ENCODE measurements at regions not wholly inside any gene's neighbourhood (a gene's known extent, or its start where the extent isn't known, plus 50 kb on each side); places are given as distances from the start of the nearest gene placed in this dataset.

- no peak overlapping the region for H3K4me3 ChIP-seq (replicated peaks; ENCODE audit: low read depth, low read length)
- TF ChIP-seq, protein P1, sequence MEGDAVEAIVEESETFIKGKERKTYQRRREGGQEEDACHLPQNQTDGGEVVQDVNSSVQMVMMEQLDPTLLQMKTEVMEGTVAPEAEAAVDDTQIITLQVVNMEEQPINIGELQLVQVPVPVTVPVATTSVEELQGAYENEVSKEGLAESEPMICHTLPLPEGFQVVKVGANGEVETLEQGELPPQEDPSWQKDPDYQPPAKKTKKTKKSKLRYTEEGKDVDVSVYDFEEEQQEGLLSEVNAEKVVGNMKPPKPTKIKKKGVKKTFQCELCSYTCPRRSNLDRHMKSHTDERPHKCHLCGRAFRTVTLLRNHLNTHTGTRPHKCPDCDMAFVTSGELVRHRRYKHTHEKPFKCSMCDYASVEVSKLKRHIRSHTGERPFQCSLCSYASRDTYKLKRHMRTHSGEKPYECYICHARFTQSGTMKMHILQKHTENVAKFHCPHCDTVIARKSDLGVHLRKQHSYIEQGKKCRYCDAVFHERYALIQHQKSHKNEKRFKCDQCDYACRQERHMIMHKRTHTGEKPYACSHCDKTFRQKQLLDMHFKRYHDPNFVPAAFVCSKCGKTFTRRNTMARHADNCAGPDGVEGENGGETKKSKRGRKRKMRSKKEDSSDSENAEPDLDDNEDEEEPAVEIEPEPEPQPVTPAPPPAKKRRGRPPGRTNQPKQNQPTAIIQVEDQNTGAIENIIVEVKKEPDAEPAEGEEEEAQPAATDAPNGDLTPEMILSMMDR (IDR thresholded peaks at IDR 0.05; ENCODE audit: low read depth, low read length, missing control alignments), result no peak
- no peak for DNase-seq (ENCODE audit: extremely low read depth, low read depth)
These were observed 163.1 kb upstream of the PTCH1 start for GRCh38 chr9:95679874-95680273.

DNA sequence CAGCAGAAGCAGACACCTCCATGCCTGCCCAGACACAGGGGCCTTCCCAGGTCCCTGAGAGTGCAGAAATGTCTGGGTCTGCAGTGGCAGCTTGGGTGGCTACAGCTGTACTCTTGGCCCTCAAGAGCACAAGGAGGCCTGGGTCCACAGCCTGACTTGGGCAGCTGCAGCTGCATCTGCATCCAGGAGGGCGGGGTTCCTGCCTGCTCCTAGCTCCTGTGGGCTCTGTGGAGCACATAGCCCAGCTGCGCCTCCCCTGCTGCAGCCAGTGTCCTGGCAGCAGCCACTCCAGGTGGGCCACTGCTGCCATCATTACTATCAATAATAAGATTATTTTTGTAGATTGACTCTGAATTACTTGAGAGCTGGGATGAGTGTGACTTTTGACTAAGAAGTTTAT is 162.0 kb upstream of the PTCH1 start:
- no peak for DNase-seq (ENCODE audit: extremely low read depth, low read depth)
- TF ChIP-seq, protein P1 (IDR thresholded peaks at IDR 0.05; ENCODE audit: low read depth, low read length, missing control alignments), result no peak
- no peak overlapping the region for H3K4me3 ChIP-seq (replicated peaks; ENCODE audit: low read depth, low read length)

DNA sequence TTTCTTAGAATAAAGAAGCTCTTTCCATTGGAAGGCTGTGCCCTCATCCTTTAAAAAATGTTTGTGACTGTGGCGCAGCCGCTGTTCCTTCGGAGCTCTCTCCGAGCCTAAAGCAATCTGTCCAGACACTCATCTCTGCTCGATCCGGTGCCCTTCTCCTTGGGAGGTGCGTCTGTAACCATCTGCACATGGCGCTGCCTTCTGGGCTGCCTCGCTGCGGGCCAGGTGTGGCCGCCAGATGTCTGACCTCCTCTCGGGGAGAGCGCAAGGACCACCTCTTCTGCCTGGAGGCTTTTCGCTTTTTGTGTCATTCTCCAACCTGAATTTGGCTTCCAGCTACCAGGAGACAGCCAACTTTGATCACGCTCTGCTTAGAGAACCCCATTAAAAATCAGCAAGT is 153.4 kb upstream of the PTCH1 start:
- no peak overlapping the region for H3K4me3 ChIP-seq (replicated peaks; ENCODE audit: low read depth, low read length)
- peak; percentile 16 for DNase-seq (ENCODE audit: extremely low read depth, low read depth)
- TF ChIP-seq, protein P1 (IDR thresholded peaks at IDR 0.05; ENCODE audit: low read depth, low read length, missing control alignments), result no peak

DNA sequence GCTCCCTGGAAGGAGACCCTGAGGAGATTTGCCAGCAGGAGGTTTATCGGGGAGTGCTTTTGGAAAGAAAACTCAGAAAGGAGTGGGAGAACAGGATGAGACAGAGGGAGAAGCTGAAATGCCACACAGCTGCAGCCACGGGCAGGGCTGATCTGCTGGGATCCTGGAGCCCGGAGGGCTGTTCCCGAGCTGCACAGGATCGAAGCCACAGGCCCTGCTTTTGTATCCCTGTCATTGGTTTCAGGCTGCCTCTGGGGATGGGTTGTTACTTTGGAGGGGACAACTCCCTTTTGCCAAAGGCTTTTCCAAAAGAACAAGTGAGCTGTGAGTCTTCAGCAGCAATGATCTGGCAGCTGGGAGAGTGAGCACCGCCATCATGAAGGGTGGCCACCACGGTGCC is 152.5 kb upstream of the PTCH1 start:
- TF ChIP-seq, protein P1 (IDR thresholded peaks at IDR 0.05; ENCODE audit: low read depth, low read length, missing control alignments), result no peak
- no peak overlapping the region for H3K4me3 ChIP-seq (replicated peaks; ENCODE audit: low read depth, low read length)
- no peak for DNase-seq (ENCODE audit: extremely low read depth, low read depth)

DNA sequence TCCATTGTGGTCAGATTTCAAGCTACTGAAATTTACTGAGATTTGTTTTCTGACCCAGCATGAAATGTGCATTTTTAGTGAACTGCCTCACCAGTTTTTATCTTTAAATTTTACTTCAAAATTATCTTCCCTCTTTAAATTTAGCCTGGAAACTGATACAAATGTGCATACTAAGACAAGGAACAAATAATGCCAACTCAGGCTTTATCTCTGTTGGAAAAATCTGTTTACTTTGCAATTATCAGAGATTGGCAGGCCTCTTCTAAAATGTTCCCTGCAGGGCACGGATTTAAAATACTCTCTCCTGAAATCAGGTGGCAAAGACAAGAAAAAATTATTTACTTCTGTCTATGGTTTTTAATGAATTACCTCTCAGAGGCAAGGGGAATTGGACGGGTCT is 151.0 kb upstream of the PTCH1 start:
- H3K4me3 ChIP-seq (replicated peaks; ENCODE audit: low read depth, low read length), result no peak overlapping the region
- no peak for DNase-seq (ENCODE audit: extremely low read depth, low read depth)
- TF ChIP-seq, protein P1 (IDR thresholded peaks at IDR 0.05; ENCODE audit: low read depth, low read length, missing control alignments), result no peak

DNA sequence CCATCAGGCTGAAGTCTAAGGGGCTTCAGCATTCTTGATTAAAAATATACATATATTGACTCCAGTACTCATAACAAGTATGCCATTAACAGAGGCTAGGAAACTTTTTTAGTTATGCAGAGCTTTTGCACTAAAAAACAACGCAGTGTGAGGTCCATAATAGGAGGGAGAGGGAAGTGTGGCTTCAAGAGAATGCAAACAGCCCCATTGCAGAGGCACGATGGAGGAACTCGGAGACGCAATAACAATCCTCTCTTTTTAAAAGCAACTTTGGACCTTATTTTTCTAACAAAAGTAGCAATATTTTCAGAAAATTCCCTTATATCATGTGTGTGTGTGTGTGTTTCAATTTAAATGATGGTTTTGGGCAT is 150.0 kb upstream of the PTCH1 start:
- H3K4me3 ChIP-seq (replicated peaks; ENCODE audit: low read depth, low read length), result no peak overlapping the region
- TF ChIP-seq, protein P1 (IDR thresholded peaks at IDR 0.05; ENCODE audit: low read depth, low read length, missing control alignments), result no peak
- DNase-seq (ENCODE audit: extremely low read depth, low read depth), result no peak

DNA sequence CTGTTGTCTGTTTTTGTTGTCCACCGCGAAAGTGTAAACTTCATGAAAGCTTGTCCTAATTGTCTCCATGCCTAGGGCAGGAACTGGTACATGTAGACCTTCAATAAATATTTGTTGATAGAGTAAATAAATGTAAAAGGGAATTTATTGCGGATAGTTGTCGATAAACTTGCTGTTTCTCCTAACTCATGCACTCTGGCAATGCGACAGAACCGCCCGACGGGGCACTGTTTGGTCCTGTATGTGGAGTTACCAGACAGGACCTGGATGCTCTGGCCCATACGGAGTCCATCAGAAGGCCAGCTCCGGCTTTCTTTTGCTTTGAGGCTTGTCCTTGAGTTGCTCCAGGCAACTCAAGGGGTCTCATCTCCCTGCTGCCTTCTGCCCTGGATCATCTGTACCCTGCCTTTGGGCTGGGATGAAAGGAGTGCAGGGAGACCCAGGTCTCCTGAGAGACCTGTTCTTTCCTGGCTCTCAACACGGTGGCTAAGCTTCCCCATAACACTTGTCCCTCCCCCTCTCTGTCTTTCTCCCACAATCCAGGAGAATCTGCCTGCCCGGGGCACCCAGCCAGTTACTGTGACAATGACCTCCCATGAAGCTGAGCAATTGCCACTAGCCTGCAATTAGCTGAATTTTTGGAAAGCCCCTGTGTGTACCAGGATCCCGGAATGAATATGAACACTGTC is 149.5 kb upstream of the PTCH1 start:
- no peak for DNase-seq (ENCODE audit: extremely low read depth, low read depth)
- no peak overlapping the region for H3K4me3 ChIP-seq (replicated peaks; ENCODE audit: low read depth, low read length)
- TF ChIP-seq, protein P1 (IDR thresholded peaks at IDR 0.05; ENCODE audit: low read depth, low read length, missing control alignments), result no peak

Data from HFF-Myc (cell line).